T-cell (primary cell): ENCODE measurements at regions not wholly inside any gene's neighbourhood (a gene's known extent, or its start where the extent isn't known, plus 50 kb on each side); places are given as distances from the start of the nearest gene placed in this dataset.

Experiments used
- ATAC-seq, 4 experiments: fragments of 200-7000 bp in 3 of 4; fragments of 150-1000 bp in 1 of 4; cut with Tn5 transposase; replicated peaks in 1 of 4; 1 replicate in 3 of 4; 2 replicates in 1 of 4; pipeline ENCODE4 v1.10.0; 2021; ENCODE audit warnings: moderate library complexity in 3 of 4, mild to moderate bottlenecking in 2 of 4, moderate number of reproducible peaks in 1 of 4
- CTCF ChIA-PET, 2 donors: fragments of 300-600 bp; sonication (Branson Sonifier 250); formaldehyde crosslinking; loops; one replicate each; lab custom pipeline; 2022; ENCODE audit warnings: antibody characterized with exemption in 2 of 2; lab: Charles Lee
- POLR2A ChIA-PET, 2 donors: fragments of 300-600 bp; sonication (Branson Sonifier 250); formaldehyde crosslinking; loops; one replicate each; lab custom pipeline; 2022; ENCODE audit warnings: antibody characterized with exemption in 2 of 2; lab: Charles Lee
- DNase-seq, 35 experiments: peaks; one replicate each; pipeline versions ENCODE4 v3.0.0 to v3.0.0-alpha.2; 2013 to 2023
- H3K27ac ChIP-seq: one replicate; pipeline ENCODE4 v1.5.1; 2013; ENCODE audit warnings: low read length
- H3K27me3 ChIP-seq, 2 experiments: replicated peaks in 1 of 2; 1 replicate in 1 of 2; 2 replicates in 1 of 2; pipeline versions ENCODE4 v1.6.1 to v1.7.0; 2013; ENCODE audit warnings: low read length in 1 of 2, mixed read lengths in 1 of 2; ENCODE audit not compliant: control insufficient read depth in 2 of 2, insufficient read depth in 2 of 2; ENCODE audit errors: extremely low read depth in 1 of 2
- H3K36me3 ChIP-seq, 2 donors: 1 replicate in 1 of 2; 2 replicates in 1 of 2; pipeline versions ENCODE4 v1.6.1 to v1.7.0; 2013; ENCODE audit warnings: low read length in 1 of 2; ENCODE audit not compliant: control insufficient read depth in 2 of 2, insufficient read depth in 1 of 2; ENCODE audit errors: extremely low read depth in 1 of 2
- H3K4me1 ChIP-seq, 2 experiments: 1 replicate in 1 of 2; 2 replicates in 1 of 2; pipeline versions ENCODE4 v1.6.1 to v1.7.0; 2013; ENCODE audit warnings: low read length in 2 of 2, mixed read lengths in 1 of 2; ENCODE audit not compliant: insufficient read depth in 2 of 2, control insufficient read depth in 1 of 2; ENCODE audit errors: extremely low read depth in 1 of 2
- H3K4me3 ChIP-seq, 2 donors: 1 replicate in 1 of 2; 2 replicates in 1 of 2; pipeline versions ENCODE4 v1.5.1 to v1.7.0; 2013; ENCODE audit warnings: mild to moderate bottlenecking in 2 of 2, low read length in 1 of 2, moderate library complexity in 1 of 2; ENCODE audit not compliant: control insufficient read depth in 1 of 2; ENCODE audit errors: extremely low read depth in 1 of 2
- H3K9me3 ChIP-seq: 2 replicates; pipeline ENCODE4 v1.7.0; 2013
- H3K27ac Mint-ChIP-seq, 2 donors: one replicate each; pipeline ENCODE4 v1.8.0; 2020 to 2021; ENCODE audit warnings: mild to moderate bottlenecking in 2 of 2, mixed read lengths in 2 of 2
- H3K27me3 Mint-ChIP-seq, 2 donors: one replicate each; pipeline ENCODE4 v1.8.0; 2021 to 2022; ENCODE audit warnings: mixed read lengths in 2 of 2
- H3K36me3 Mint-ChIP-seq: one replicate; pipeline ENCODE4 v1.8.0; 2021; ENCODE audit warnings: mixed read lengths
- H3K4me1 Mint-ChIP-seq, 3 donors: one replicate each; pipeline ENCODE4 v1.8.0; 2020 to 2022; ENCODE audit warnings: mixed read lengths in 3 of 3, mild to moderate bottlenecking in 1 of 3
- H3K4me3 Mint-ChIP-seq, 3 donors: one replicate each; pipeline ENCODE4 v1.8.0; 2020 to 2022; ENCODE audit warnings: mild to moderate bottlenecking in 3 of 3, mixed read lengths in 3 of 3, moderate library complexity in 3 of 3
- H3K9me3 Mint-ChIP-seq, 3 donors: one replicate each; pipeline ENCODE4 v1.8.0; 2020 to 2022; ENCODE audit warnings: mixed read lengths in 3 of 3
- WGBS: methylation state at CpG from one replicate; pipeline ENCODE4 v1.1.5; 2013; ENCODE audit warnings: missing lambda C conversion rate; ENCODE audit not compliant: insufficient coverage; 5-methylcytosine and 5-hydroxymethylcytosine counted together

DNA sequence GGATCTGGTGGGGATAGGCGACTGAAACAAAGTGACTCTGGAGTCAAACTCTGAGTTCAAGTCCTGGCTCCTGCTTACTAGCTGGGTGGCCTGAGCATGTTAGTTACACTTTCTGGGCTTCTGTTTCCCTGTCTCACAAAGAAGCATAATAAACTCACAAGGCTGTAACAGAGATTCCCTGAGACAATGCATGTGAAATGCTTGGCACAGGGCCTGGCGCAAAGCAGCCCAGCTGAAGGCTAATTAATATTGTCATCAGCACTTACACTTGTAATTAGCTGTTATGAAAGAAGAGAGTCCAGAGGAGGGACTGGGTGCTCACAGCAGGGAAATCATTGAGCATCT is 64.1 kb upstream of the SPOCK1 start:
- H3K4me3 Mint-ChIP-seq = no peak overlapping the region
- no peak overlapping the region for H3K27ac ChIP-seq

DNA sequence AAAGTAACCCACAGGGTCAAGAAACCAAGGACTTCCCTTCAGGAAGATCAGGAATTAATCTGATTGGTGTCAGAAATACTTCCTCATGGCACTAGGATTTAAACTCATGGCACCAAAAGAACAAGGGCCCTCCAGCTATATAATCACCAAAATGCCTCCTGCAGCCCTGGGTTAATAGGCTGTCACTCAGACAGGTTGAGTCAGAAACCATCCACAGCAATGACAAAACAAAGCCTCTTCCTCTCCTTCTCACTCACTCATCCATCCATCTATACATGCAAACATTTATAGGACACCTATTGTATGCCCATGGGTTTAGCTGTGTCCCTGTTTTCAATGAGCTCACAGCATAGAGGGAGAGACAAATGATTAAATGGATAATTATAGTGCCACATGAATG is 62.5 kb upstream of the SPOCK1 start:
- peaks cover 8 to 25% of the 10 kb centered on the region in 2 donors for H3K27me3 Mint-ChIP-seq
- H3K4me3 Mint-ChIP-seq = no peak overlapping the region
- DNase-seq = no peak
- Histone ChIP-seq H3K4me3 (no peak overlapping the region), H3K36me3 (no peaks in the 10 kb centered on the region), H3K27ac (no peak overlapping the region), H3K9me3 (no peaks in the 10 kb centered on the region), H3K27me3 (peaks cover 0 to 20% of the 10 kb centered on the region in 2 experiments), H3K4me1 (no peaks in the 10 kb centered on the region)
- ChIA-PET CTCF (no interaction called here), POLR2A (no interaction called here)
- H3K36me3 Mint-ChIP-seq = no peaks in the 10 kb centered on the region
- no peak overlapping the region for H3K27ac Mint-ChIP-seq
- no peaks in the 10 kb centered on the region for H3K9me3 Mint-ChIP-seq
- peaks cover 0 to 8% (median 0%) of the 10 kb centered on the region in 3 donors for H3K4me1 Mint-ChIP-seq
- ATAC-seq = no peak

More for the DNA sequence above, 64.1 kb upstream of the SPOCK1 start:
- H3K9me3 Mint-ChIP-seq = no peaks in the 10 kb centered on the region
- DNase-seq = no peak
- H3K27me3 Mint-ChIP-seq = peaks cover 8 to 22% of the 10 kb centered on the region in 2 donors
- Histone ChIP-seq H3K36me3 (no peaks in the 10 kb centered on the region), H3K9me3 (no peaks in the 10 kb centered on the region), H3K4me3 (no peak overlapping the region), H3K4me1 (no peaks in the 10 kb centered on the region), H3K27me3 (peaks cover 0 to 19% of the 10 kb centered on the region in 2 experiments)
- 86% methylated on average over 1 of the region's 2 CpGs for WGBS
- H3K4me1 Mint-ChIP-seq = peaks cover 0 to 8% (median 0%) of the 10 kb centered on the region in 3 donors
- no peaks in the 10 kb centered on the region for H3K36me3 Mint-ChIP-seq
- ChIA-PET POLR2A (no interaction called here), CTCF (no interaction called here)
- H3K27ac Mint-ChIP-seq = no peak overlapping the region
- no peak for ATAC-seq

DNA sequence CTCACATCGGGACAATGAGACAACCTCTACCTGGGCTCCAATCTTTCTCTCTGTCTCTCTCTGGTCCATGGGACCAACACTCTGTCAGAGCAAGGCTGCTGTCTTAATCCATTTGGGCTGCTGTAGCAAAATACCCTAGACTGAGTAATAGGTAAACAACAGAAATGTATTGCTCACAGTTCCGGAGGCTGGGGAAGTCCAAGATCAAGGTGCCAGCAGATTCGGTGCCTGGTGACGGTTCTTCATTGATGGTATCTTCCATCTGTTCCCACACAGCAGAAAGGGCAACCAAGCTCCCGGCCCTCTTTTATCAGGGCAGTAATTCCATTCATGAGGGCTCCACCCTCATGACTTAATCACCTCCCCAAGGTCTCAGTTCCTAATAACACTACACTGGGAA is 61.3 kb upstream of the SPOCK1 start:
- 61% methylated on average over 5 of the region's 5 CpGs for WGBS
- Mint-ChIP-seq H3K9me3 (no peaks in the 10 kb centered on the region), H3K36me3 (no peaks in the 10 kb centered on the region), H3K27me3 (peaks cover 1 to 19% of the 10 kb centered on the region in 2 donors), H3K4me3 (no peak overlapping the region), H3K27ac (no peak overlapping the region), H3K4me1 (peaks cover 0 to 8% (median 0%) of the 10 kb centered on the region in 3 donors)
- no peaks in the 10 kb centered on the region for H3K4me1 ChIP-seq
- no peaks in the 10 kb centered on the region for H3K9me3 ChIP-seq
- no peak overlapping the region for H3K27ac ChIP-seq
- ChIA-PET CTCF (no interaction called here), POLR2A (interaction anchor here in 1 of 2 donors (0.5 kb wide), 1 partner anchor 40 kb away, joined by 7 read pairs; no protein-coding TSS in a partner anchor)
- H3K27me3 ChIP-seq = peaks cover 0 to 14% of the 10 kb centered on the region in 2 experiments
- ATAC-seq (no peak), DNase-seq (no peak)
- H3K4me3 ChIP-seq = no peak overlapping the region
- H3K36me3 ChIP-seq = no peaks in the 10 kb centered on the region
